OCI-LY3 (cell line): ENCODE measurements at regions not wholly inside any gene's neighbourhood (a gene's known extent, or its start where the extent isn't known, plus 50 kb on each side); places are given as distances from the start of the nearest gene placed in this dataset.

Experiments used
- H2AFZ ChIP-seq: fragments of 200-600, 300-600 bp; shearing (Covaris generic); 2 replicates; pipeline ENCODE4 v1.6.0; 2014; ENCODE audit warnings: antibody characterized with exemption, low read depth, low read length
- H3K27ac ChIP-seq: fragments of 200-600, 300-600 bp; sonication (generic); 2 replicates; pipeline ENCODE4 v1.5.1; 2014; ENCODE audit warnings: mild to moderate bottlenecking, low read length, moderate library complexity, mixed read lengths
- H3K27me3 ChIP-seq: fragments of 200-600, 300-600 bp; sonication (generic); 2 replicates; pipeline ENCODE4 v1.6.1; 2014; ENCODE audit warnings: low read depth, low read length, mixed read lengths
- H3K36me3 ChIP-seq: fragments of 200-600, 300-600 bp; sonication (generic); replicated peaks from 2 replicates; pipeline ENCODE3; 2014; ENCODE audit warnings: low read depth, low read length, mixed read lengths
- H3K4me1 ChIP-seq: fragments of 300-600, 200-600 bp; sonication (generic); 2 replicates; pipeline ENCODE4 v1.6.1; 2014; ENCODE audit warnings: low read length, mixed read lengths
- H3K4me2 ChIP-seq: fragments of 200-600, 300-600 bp; sonication (generic); 2 replicates; pipeline ENCODE4 v1.6.1; 2014; ENCODE audit warnings: low read length, mixed read lengths
- H3K4me3 ChIP-seq: fragments of 300-600, 200-600 bp; sonication (generic); 2 replicates; pipeline ENCODE4 v1.5.1; 2014; ENCODE audit warnings: antibody characterized with exemption, mild to moderate bottlenecking, low read length, moderate library complexity
- H3K79me2 ChIP-seq: fragments of 300-600, 200-600 bp; shearing (Covaris generic); 2 replicates; pipeline ENCODE4 v1.6.1; 2014; ENCODE audit warnings: mild to moderate bottlenecking, low read length, mixed read lengths
- H3K9ac ChIP-seq: fragments of 300-600, 200-600 bp; shearing (Covaris generic); 2 replicates; pipeline ENCODE4 v1.6.0; 2014; ENCODE audit warnings: mild to moderate bottlenecking, low read length, moderate library complexity
- H3K9me3 ChIP-seq: fragments of 200-600, 300-600 bp; shearing (Covaris generic); 2 replicates; pipeline ENCODE4 v1.6.1; 2014; ENCODE audit warnings: low read length, mixed read lengths; ENCODE audit not compliant: insufficient read depth
- H4K20me1 ChIP-seq: fragments of 200-600, 300-600 bp; sonication (generic); 2 replicates; pipeline ENCODE4 v1.6.1; 2016; ENCODE audit warnings: low read length, mixed read lengths; ENCODE audit not compliant: insufficient read depth
- CTCF ChIP-seq: fragments of 200-600, 300-600 bp; sonication (generic); IDR thresholded peaks from 2 replicates; pipeline ENCODE4 v1.5.1; 2014; ENCODE audit warnings: antibody characterized with exemption, low read length, low read depth
- EZH2phosphoT487 ChIP-seq: fragments of 200-600 bp; shearing (Covaris generic); IDR thresholded peaks from 2 replicates; pipeline ENCODE4 v1.6.1; 2018; ENCODE audit warnings: antibody characterized with exemption, mixed run types, low read depth

- Histone ChIP-seq H3K4me2 (peak overlapping the region; percentile 67), H3K4me3 (peak overlapping the region; percentile 19), H3K9me3 (no peaks in the 10 kb centered on the region), H3K36me3 (no peaks in the 10 kb centered on the region), H3K27ac (no peak overlapping the region), H3K4me1 (peaks cover 4% of the 10 kb centered on the region), H3K79me2 (no peaks in the 10 kb centered on the region), H3K9ac (no peak overlapping the region), H2AFZ (peak overlapping the region; percentile 29), H4K20me1 (no peaks in the 10 kb centered on the region), H3K27me3 (no peaks in the 10 kb centered on the region)
- TF ChIP-seq EZH2phosphoT487 (no peak), CTCF (peak; percentile 83)
These were observed 76.3 kb downstream of the MZT1 start for GRCh38 chr13:72651144-72651543.

DNA sequence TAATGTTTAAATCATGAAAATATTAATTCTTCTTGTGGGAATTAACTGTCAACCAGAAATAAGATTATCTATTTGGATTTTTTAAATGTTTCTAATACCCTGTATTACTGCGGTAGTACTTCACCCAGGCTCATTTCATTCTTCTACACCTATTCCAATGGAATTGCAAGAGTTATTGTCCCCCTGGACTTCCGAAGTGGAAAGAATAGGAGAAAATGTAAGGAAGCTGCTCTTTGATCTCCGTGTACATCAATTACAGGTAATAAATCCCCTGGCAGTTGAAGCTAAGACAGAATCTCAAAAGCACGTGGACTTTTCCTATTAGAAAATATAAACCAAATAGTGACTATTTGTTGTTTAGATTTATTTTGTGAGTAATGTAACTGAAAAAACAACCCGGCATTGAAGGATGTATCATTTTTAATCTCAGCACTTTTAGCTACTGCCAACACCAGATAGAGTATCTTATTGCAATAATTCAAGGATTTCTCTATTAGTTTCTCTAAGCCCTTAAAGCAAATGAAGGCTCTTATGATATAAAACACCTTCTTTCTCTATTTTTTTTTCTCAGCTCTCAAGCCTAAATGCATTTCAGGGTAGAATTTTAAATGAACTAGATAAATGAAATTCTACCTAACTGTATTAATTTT is 77.3 kb downstream of the MZT1 start:
- Histone ChIP-seq H3K79me2 (no peaks in the 10 kb centered on the region), H3K4me1 (peaks cover 13% of the 10 kb centered on the region), H3K4me2 (no peak overlapping the region), H3K27me3 (no peaks in the 10 kb centered on the region), H3K4me3 (no peak overlapping the region), H2AFZ (no peak overlapping the region), H3K9ac (no peak overlapping the region), H3K36me3 (no peaks in the 10 kb centered on the region), H3K27ac (no peak overlapping the region), H4K20me1 (no peaks in the 10 kb centered on the region), H3K9me3 (no peaks in the 10 kb centered on the region)
- TF ChIP-seq CTCF: no peak
- no peak for TF ChIP-seq EZH2phosphoT487

GRCh38 chr13:72648513-72649065 is 78.8 kb downstream of the MZT1 start:
- peak; percentile 75 for TF ChIP-seq CTCF
- no peak for TF ChIP-seq EZH2phosphoT487
- Histone ChIP-seq H3K9me3 (no peaks in the 10 kb centered on the region), H2AFZ (no peak overlapping the region), H3K27ac (no peak overlapping the region), H3K4me1 (peaks cover 16% of the 10 kb centered on the region), H3K4me3 (peak overlapping the region; percentile 30), H3K36me3 (no peaks in the 10 kb centered on the region), H3K79me2 (no peaks in the 10 kb centered on the region), H3K4me2 (peak overlapping the region; percentile 48), H4K20me1 (no peaks in the 10 kb centered on the region), H3K27me3 (no peaks in the 10 kb centered on the region), H3K9ac (no peak overlapping the region)

DNA sequence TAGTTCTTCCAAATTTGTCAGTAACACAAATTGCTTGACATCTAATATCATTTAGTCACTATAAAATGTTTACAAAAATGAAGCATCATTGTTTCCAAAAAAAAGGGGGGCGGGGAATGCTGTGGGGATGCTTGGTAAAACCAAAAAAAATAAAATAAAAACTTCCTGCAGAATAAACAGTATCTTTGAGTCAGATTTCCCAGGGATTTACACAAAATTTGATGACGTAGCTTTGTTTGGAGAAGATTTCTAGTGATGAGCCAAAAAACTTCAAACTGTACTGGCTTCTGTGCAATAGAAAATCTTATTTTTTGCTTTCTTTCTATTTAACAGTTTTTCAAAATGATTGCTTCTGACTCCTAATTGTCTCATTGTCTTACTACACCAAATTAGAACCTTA is 80.0 kb downstream of the MZT1 start:
- Histone ChIP-seq H3K79me2 (no peaks in the 10 kb centered on the region), H3K4me3 (no peak overlapping the region), H3K9me3 (no peaks in the 10 kb centered on the region), H4K20me1 (no peaks in the 10 kb centered on the region), H2AFZ (no peak overlapping the region), H3K27me3 (no peaks in the 10 kb centered on the region), H3K4me1 (peaks cover 16% of the 10 kb centered on the region), H3K9ac (no peak overlapping the region), H3K27ac (no peak overlapping the region), H3K36me3 (no peaks in the 10 kb centered on the region), H3K4me2 (no peak overlapping the region)
- TF ChIP-seq CTCF (no peak), EZH2phosphoT487 (no peak)
